GM12865 (cell line): ENCODE measurements at regions not wholly inside any gene's neighbourhood (a gene's known extent, or its start where the extent isn't known, plus 50 kb on each side); places are given as distances from the start of the nearest gene placed in this dataset.

Experiments used
- DNase-seq: peaks from one replicate; pipeline ENCODE4 v3.0.0; 2010; ENCODE audit warnings: low read depth
- H3K4me3 ChIP-seq: 2 replicates; pipeline ENCODE4 v1.5.1; 2011; ENCODE audit warnings: mild to moderate bottlenecking, low read depth, low read length, control low read depth
- TF ChIP-seq, protein P1 (sequence below): IDR thresholded peaks from 2 replicates; pipeline ENCODE4 v1.5.1; 2011; ENCODE audit warnings: low read length, control low read depth, low read depth, inconsistent platforms; ENCODE audit not compliant: insufficient read depth; ENCODE audit errors: missing control alignments

GRCh38 chr6:153720732-153721131 lies 318.3 kb upstream of the OPRM1 start:
- no peak overlapping the region for H3K4me3 ChIP-seq
- TF ChIP-seq, protein P1, sequence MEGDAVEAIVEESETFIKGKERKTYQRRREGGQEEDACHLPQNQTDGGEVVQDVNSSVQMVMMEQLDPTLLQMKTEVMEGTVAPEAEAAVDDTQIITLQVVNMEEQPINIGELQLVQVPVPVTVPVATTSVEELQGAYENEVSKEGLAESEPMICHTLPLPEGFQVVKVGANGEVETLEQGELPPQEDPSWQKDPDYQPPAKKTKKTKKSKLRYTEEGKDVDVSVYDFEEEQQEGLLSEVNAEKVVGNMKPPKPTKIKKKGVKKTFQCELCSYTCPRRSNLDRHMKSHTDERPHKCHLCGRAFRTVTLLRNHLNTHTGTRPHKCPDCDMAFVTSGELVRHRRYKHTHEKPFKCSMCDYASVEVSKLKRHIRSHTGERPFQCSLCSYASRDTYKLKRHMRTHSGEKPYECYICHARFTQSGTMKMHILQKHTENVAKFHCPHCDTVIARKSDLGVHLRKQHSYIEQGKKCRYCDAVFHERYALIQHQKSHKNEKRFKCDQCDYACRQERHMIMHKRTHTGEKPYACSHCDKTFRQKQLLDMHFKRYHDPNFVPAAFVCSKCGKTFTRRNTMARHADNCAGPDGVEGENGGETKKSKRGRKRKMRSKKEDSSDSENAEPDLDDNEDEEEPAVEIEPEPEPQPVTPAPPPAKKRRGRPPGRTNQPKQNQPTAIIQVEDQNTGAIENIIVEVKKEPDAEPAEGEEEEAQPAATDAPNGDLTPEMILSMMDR: no peak
- DNase-seq: no peak

DNA sequence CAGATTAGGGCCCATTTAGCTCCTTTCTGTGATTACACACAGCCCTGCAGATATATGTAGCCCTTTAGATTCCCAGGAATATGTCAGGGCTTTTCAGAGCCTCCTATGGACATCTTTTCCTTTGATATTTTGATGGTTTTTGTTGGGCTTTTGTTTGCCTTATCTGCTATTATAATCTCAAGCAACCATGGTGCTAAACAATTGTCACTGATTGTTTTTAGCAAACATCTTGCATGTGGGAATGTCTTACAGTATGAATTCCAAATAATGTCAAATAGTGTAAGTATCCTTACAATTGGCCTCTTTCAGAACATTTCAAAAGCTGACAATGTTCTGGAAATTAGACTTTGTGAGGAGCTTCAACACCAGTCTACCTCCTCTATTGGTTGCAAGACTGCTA lies 333.6 kb upstream of the OPRM1 start:
- no peak for DNase-seq
- no peak overlapping the region for H3K4me3 ChIP-seq

DNA sequence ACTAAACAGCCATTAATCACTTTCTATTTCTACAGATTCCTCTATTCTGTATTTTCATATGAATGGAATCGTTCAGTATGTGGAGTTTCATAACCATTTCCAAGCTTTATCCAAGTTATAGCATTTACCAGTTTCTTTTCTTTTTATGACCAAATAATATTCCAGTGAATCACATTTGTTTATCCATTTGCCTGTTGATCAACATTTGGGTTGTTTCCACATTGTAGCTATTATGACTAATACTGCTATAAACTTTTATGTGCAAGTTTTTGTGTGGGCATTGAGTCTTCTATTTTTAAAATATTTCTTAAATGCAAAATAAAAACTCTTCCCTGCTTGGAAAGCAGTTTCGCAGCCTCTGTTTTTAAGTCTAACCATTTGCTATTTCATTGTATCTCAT lies 336.4 kb upstream of the OPRM1 start:
- DNase-seq: no peak
- no peak overlapping the region for H3K4me3 ChIP-seq
- TF ChIP-seq, protein P1: no peak

More for the DNA sequence above, 333.6 kb upstream of the OPRM1 start:
- TF ChIP-seq, protein P1: no peak

DNA sequence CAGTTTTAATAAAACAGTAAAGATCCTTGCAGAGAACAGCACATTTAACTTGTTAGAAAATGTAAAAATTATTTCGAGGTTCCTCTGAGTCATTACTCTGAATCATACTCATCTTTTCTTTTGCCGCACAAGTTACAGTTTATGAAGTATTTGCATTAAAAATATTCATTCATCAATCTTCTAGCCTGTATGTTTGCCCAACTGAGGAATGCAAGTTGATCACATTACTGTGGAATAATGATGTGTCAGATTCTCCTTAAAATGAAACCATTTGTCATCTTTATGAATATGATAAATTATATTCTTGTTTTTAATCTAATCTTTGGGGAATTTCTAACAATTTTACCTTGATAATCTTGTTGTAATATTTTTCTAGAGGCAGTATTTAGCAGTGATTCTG lies 340.4 kb upstream of the OPRM1 start:
- no peak overlapping the region for H3K4me3 ChIP-seq
- no peak for DNase-seq

DNA sequence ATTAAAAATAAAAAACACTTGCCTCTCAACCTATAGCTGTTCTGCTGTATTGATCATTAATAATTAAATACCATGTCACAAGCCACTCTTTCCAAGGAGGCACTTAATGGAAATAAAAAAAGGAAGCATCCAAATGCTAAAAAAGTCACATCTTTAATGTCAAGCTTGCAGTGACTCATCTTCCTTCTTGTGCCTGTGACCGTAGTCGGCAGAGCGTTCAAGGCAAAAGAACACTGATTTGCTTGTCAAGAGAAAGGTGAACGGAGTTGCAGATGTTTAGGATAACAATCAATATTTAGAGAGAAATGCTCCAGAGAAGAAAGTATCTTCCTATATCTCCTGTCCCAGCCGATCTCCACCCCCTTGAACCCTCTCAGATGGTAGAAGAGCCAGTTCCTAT lies 341.0 kb upstream of the OPRM1 start:
- DNase-seq: no peak
- no peak overlapping the region for H3K4me3 ChIP-seq
- TF ChIP-seq, protein P1: no peak

More for the DNA sequence above, 340.4 kb upstream of the OPRM1 start:
- TF ChIP-seq, protein P1: no peak

- H3K4me3 ChIP-seq: no peak overlapping the region
- TF ChIP-seq, protein P1: no peak
- DNase-seq: no peak
Measured at GRCh38 chr6:153677522-153677921, 361.5 kb upstream of the OPRM1 start.

DNA sequence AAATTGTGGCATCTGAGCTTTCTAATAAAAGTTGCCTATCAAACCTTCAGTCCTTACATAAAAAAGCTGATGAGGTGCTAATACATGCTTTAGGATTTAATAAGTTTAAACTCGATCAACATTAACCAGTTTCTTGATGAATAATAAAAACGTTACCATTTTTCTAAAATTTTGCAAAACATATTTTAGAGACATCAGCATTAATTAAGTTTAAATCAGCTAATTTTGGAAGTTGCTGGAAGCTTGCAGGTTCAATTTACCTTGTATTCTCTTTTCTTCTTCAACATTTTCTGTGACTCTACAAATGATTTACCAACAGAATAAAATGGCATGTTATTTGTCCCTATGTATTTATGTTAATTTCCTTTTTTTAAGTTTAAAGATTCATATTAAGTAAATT lies 365.3 kb upstream of the OPRM1 start:
- no peak overlapping the region for H3K4me3 ChIP-seq
- no peak for DNase-seq
- TF ChIP-seq, protein P1: no peak
